ENCODE measurements at regions not wholly inside any gene's neighbourhood (a gene's known extent, or its start where the extent isn't known, plus 50 kb on each side); places are given as distances from the start of the nearest gene placed in this dataset.

DNA sequence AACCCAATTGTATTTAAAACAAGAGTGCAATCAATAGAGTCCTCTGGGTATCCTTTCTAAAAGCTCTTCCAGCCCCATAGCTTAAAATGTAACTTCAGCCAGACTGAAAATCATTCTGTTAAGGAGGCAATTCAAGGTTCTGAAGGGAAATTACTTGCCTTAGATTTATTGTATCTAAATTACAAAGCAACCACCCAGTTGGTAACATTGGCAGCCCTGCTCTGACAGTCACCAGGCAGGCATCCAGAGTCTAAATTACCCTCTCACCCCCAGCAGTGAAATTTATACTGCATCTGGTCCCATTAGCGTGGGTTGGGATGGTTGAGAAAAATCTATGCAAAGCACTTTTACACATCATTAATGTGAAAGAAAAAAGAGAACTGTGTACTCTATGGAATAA is 514.7 kb downstream of the MTRR start:
- TF ChIP-seq, protein P1, sequence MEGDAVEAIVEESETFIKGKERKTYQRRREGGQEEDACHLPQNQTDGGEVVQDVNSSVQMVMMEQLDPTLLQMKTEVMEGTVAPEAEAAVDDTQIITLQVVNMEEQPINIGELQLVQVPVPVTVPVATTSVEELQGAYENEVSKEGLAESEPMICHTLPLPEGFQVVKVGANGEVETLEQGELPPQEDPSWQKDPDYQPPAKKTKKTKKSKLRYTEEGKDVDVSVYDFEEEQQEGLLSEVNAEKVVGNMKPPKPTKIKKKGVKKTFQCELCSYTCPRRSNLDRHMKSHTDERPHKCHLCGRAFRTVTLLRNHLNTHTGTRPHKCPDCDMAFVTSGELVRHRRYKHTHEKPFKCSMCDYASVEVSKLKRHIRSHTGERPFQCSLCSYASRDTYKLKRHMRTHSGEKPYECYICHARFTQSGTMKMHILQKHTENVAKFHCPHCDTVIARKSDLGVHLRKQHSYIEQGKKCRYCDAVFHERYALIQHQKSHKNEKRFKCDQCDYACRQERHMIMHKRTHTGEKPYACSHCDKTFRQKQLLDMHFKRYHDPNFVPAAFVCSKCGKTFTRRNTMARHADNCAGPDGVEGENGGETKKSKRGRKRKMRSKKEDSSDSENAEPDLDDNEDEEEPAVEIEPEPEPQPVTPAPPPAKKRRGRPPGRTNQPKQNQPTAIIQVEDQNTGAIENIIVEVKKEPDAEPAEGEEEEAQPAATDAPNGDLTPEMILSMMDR (conservative IDR thresholded peaks at IDR 0.05; ENCODE audit: low read depth, low read length), result no peak
- H3K4me3 ChIP-seq (ENCODE audit: low read depth, low read length), result no peak overlapping the region
- no peak for DNase-seq (ENCODE audit: low read depth)

DNA sequence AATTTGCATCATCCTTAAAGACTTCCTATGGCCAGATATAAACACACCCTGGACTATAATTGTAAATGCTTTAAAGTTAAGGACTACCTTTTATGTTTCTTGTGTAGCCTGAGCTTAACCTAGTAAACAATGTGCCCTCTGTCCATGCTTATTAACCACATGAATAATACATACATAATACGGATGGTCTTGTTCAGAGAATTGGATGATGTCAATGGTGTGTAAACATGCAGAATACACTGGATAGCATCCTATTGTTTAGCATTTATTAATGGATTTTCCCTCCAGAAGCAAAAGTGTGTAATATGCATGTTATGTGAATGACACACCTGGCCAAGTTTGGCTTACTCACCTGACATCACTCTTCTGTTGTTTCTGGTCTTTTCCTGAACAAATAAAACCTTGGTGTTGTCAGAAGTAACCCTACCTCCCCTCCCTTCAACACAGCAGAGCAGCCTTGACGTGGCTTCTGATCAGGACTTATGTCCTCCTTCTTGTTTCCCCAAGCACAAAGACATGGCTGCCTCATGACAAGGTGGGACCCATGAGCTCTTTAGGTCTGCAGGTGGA is 517.9 kb downstream of the MTRR start:
- no peak for DNase-seq (ENCODE audit: low read depth)
- H3K4me3 ChIP-seq (ENCODE audit: low read depth, low read length), result no peak overlapping the region
- TF ChIP-seq, protein P1 (conservative IDR thresholded peaks at IDR 0.05; ENCODE audit: low read depth, low read length), result no peak

DNA sequence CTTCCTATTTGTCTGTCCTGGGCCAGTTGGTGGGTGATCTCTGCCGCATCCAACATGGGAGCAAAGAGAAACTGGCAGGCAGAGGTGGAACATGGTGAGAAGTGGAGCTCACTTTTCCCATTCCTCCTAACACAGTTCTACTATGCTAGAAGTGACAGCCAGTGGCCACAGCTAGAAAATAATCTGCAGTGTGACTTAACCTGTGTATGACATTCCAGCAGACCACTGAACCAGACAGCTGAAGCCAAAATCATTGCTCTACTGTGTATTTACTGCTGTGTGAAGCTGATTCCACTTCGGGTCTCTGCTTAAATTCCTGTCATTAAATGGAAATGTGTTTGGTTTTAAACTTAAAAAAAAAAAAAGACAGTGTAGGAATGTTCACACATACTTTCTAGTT is 523.0 kb downstream of the MTRR start:
- TF ChIP-seq, protein P1 (conservative IDR thresholded peaks at IDR 0.05; ENCODE audit: low read depth, low read length), result no peak
- H3K4me3 ChIP-seq (ENCODE audit: low read depth, low read length), result no peak overlapping the region
- DNase-seq (ENCODE audit: low read depth), result no peak

DNA sequence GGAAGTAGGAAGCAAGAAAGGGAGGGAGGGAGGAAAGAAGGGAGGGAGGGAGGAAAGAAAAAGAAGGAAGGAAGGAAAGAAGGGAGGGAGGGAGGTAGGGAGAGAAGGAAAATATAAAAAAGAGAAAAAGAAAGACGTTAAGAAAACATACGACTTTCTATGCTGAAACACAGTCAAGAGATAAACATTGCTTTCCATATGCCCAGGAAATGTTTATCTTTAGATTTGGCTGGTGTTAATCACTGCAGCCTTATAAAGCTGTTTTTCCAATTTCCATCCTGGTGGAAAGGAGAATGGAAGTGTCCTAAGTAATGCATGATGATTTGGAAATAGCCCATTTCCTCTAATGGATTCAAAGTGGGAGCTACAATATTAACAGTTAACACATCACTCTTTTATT is 524.3 kb downstream of the MTRR start:
- no peak for DNase-seq (ENCODE audit: low read depth)
- TF ChIP-seq, protein P1 (conservative IDR thresholded peaks at IDR 0.05; ENCODE audit: low read depth, low read length), result no peak
- H3K4me3 ChIP-seq (ENCODE audit: low read depth, low read length), result no peak overlapping the region

DNA sequence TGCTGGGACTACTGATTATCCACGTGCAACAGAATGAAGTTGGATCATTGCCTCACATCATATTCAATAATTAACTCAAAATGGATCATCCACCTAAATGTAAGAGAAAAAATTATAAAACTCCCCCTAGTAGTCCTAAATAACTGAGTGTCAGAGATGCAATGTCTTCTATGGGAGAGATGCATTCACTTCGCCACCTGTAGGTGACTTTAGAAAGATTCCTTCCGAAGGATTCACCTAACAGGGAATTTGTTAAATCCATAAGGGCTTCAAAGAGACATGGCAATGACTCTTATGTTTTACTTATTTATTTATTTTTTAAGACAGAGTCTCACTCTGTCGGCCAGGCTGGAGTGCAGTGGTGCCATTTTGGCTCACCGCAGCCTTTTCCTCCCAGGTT is 526.0 kb downstream of the MTRR start:
- TF ChIP-seq, protein P1 (conservative IDR thresholded peaks at IDR 0.05; ENCODE audit: low read depth, low read length), result no peak
- no peak overlapping the region for H3K4me3 ChIP-seq (ENCODE audit: low read depth, low read length)
- no peak for DNase-seq (ENCODE audit: low read depth)

DNA sequence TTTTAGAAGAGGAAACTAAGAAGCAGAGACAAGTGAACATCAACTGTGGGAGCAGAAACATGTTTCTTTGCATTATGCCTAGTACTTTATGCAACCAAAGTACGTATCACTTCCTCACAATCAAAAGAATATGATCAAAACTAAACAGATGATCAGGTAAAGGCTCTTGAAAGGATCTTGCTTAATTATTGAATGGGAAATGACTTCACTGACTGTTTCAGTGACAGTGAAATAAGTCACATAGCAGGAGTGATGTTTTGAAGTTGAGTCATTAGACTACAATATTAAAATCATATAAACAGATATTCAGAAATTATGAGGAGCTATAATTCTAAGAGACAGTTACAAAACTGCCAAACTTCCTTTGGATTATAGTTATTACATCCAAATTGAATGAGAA is 527.3 kb downstream of the MTRR start:
- no peak overlapping the region for H3K4me3 ChIP-seq (ENCODE audit: low read depth, low read length)
- DNase-seq (ENCODE audit: low read depth), result no peak
- TF ChIP-seq, protein P1 (conservative IDR thresholded peaks at IDR 0.05; ENCODE audit: low read depth, low read length), result no peak

DNA sequence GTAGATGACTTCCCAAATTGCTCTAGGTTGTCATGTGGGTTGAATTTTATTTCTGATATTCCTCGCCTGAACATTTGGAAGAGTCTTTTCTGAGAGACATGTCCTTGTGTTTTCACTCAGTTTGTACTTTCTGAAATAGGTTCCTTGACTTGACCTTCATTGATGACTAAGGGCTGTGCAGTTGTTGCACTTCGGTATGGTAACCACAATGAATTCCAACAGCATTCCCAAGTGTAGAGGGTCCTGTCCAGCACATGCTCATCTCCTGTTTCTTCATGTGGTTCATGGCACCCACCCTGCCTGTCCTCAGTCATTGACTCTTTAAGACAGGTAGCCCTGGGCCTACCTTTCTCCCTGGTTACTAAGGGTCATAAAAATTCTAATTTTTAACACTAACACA is 527.8 kb downstream of the MTRR start:
- TF ChIP-seq, protein P1 (conservative IDR thresholded peaks at IDR 0.05; ENCODE audit: low read depth, low read length), result no peak
- no peak overlapping the region for H3K4me3 ChIP-seq (ENCODE audit: low read depth, low read length)
- DNase-seq (ENCODE audit: low read depth), result peak; percentile 34

Data from choroid plexus epithelial cell (primary cell).